ENCODE measurements at regions not wholly inside any gene's neighbourhood (a gene's known extent, or its start where the extent isn't known, plus 50 kb on each side); places are given as distances from the start of the nearest gene placed in this dataset.

- TF ChIP-seq CTCF (IDR thresholded peaks at IDR 0.05) (no peak), POLR2A (IDR thresholded peaks at IDR 0.05) (no peak), POLR2AphosphoS5 (IDR thresholded peaks at IDR 0.05) (no peak), EP300 (IDR thresholded peaks at IDR 0.05) (no peak)
Measured at GRCh38 chr1:189438808-189439207, 1038.9 kb downstream of the BRINP3 start.

Data from sigmoid colon (tissue), 4 donors.